DMS 273 (cell line): ENCODE measurements at regions not wholly inside any gene's neighbourhood (a gene's known extent, or its start where the extent isn't known, plus 50 kb on each side); places are given as distances from the start of the nearest gene placed in this dataset.

ENCODE experiments used
- DNase-seq: peaks from one replicate; lab custom pipeline; 2025; ENCODE audit not compliant: unreplicated experiment; lab: John Stamatoyannopoulos, UW

GRCh38 chr3:124274051-124274450, 282.1 kb upstream of the ROPN1 start:
- DNase-seq = no peak

GRCh38 chr3:124275412-124275811, 283.5 kb upstream of the ROPN1 start:
- DNase-seq = no peak

- no peak for DNase-seq
Observed at GRCh38 chr3:124276133-124276532, 284.2 kb upstream of the ROPN1 start.

GRCh38 chr3:124276539-124277143, 284.7 kb upstream of the ROPN1 start:
- DNase-seq = no peak

GRCh38 chr3:124277144-124277890, 285.4 kb upstream of the ROPN1 start:
- peak; percentile 73 for DNase-seq

- peak; percentile 69 for DNase-seq
Observed at GRCh38 chr3:124281453-124282316, 289.8 kb upstream of the ROPN1 start.

GRCh38 chr3:124282751-124283651, 291.1 kb upstream of the ROPN1 start:
- no peak for DNase-seq

- DNase-seq = no peak
Observed at GRCh38 chr3:124283652-124284023, 291.7 kb upstream of the ROPN1 start.

GRCh38 chr3:124288996-124289395, 297.1 kb upstream of the ROPN1 start:
- DNase-seq = no peak

GRCh38 chr3:124291008-124291407, 299.1 kb upstream of the ROPN1 start:
- DNase-seq = no peak

GRCh38 chr3:124292329-124292728, 300.4 kb upstream of the ROPN1 start:
- no peak for DNase-seq

GRCh38 chr3:124293584-124293983, 301.7 kb upstream of the ROPN1 start:
- no peak for DNase-seq

- no peak for DNase-seq
Observed at GRCh38 chr3:124295362-124295761, 303.4 kb upstream of the ROPN1 start.

- DNase-seq = no peak
Observed at GRCh38 chr3:124296406-124296805, 304.5 kb upstream of the ROPN1 start.

GRCh38 chr3:124297062-124297980, 305.4 kb upstream of the ROPN1 start:
- no peak for DNase-seq

- no peak for DNase-seq
Observed at GRCh38 chr3:124298301-124298700, 306.4 kb upstream of the ROPN1 start.

- DNase-seq = peak; percentile 23
Observed at GRCh38 chr3:124298951-124299350, 307.0 kb upstream of the ROPN1 start.

- DNase-seq = no peak
Observed at GRCh38 chr3:124299831-124300230, 307.9 kb upstream of the ROPN1 start.

GRCh38 chr3:124300416-124300815, 308.5 kb upstream of the ROPN1 start:
- DNase-seq = no peak
